ENCODE measurements at regions not wholly inside any gene's neighbourhood (a gene's known extent, or its start where the extent isn't known, plus 50 kb on each side); places are given as distances from the start of the nearest gene placed in this dataset.

GRCh38 chr18:1983746-1984515 is 587.4 kb downstream of the METTL4 start:
- ATAC-seq (no peak), DNase-seq (no peak)
- H3K27me3 ChIP-seq (ENCODE audit: insufficient read depth in 3 of 3, low read length in 2 of 3) = no peaks in the 10 kb centered on the region
- H3K36me3 ChIP-seq (ENCODE audit: insufficient read depth in 1 of 2, low read depth in 1 of 2) = no peaks in the 10 kb centered on the region
- H3K4me1 ChIP-seq = no peaks in the 10 kb centered on the region
- no peak overlapping the region for H3K27ac ChIP-seq
- no peaks in the 10 kb centered on the region for H3K9me3 ChIP-seq
- intact Hi-C loops (cut with DNase I) = no loop called here
- no peak overlapping the region for H3K4me3 ChIP-seq
- 50 to 55% (median 51%) methylated on average over 3 of the region's 3 CpGs for WGBS, 3 donors
- no peak for TF ChIP-seq CTCF (IDR thresholded peaks at IDR 0.05)

- DNase-seq = no peak
- H3K4me1 ChIP-seq = no peaks in the 10 kb centered on the region
- no peak overlapping the region for H3K4me3 ChIP-seq
- H3K36me3 ChIP-seq (ENCODE audit: insufficient read depth in 1 of 2, low read depth in 1 of 2) = no peaks in the 10 kb centered on the region
- TF ChIP-seq CTCF (IDR thresholded peaks at IDR 0.05) = no peak
- no peaks in the 10 kb centered on the region for H3K27me3 ChIP-seq (ENCODE audit: insufficient read depth in 3 of 3, low read length in 2 of 3)
- no peak overlapping the region for H3K27ac ChIP-seq
- no peaks in the 10 kb centered on the region for H3K9me3 ChIP-seq
- 75 to 85% (median 79%) methylated on average over 3 of the region's 3 CpGs for WGBS, 3 donors
- ATAC-seq = no peak
- intact Hi-C loops (cut with DNase I) = no loop called here
Measured at GRCh38 chr18:1993866-1994265, 577.4 kb downstream of the METTL4 start.

GRCh38 chr18:1994471-1994870 is 576.8 kb downstream of the METTL4 start:
- no peak overlapping the region for H3K4me3 ChIP-seq
- H3K4me1 ChIP-seq = no peaks in the 10 kb centered on the region
- DNase-seq = no peak
- H3K36me3 ChIP-seq (ENCODE audit: insufficient read depth in 1 of 2, low read depth in 1 of 2) = no peaks in the 10 kb centered on the region
- no peak for TF ChIP-seq CTCF (IDR thresholded peaks at IDR 0.05)
- H3K27ac ChIP-seq = no peak overlapping the region
- no peak for ATAC-seq
- no peaks in the 10 kb centered on the region for H3K9me3 ChIP-seq
- WGBS, 3 donors = 48 to 50% (median 49%) methylated on average over 2 of the region's 2 CpGs
- intact Hi-C loops (cut with DNase I) = no loop called here
- H3K27me3 ChIP-seq (ENCODE audit: insufficient read depth in 3 of 3, low read length in 2 of 3) = no peaks in the 10 kb centered on the region

GRCh38 chr18:1995041-1995612 is 576.2 kb downstream of the METTL4 start:
- H3K9me3 ChIP-seq = no peaks in the 10 kb centered on the region
- H3K27ac ChIP-seq = no peak overlapping the region
- H3K4me3 ChIP-seq = no peak overlapping the region
- WGBS, 3 donors = 74 to 100% (median 95%) methylated on average over 1 of the region's 1 CpG
- no peak for ATAC-seq
- DNase-seq = no peak
- no peaks in the 10 kb centered on the region for H3K27me3 ChIP-seq (ENCODE audit: insufficient read depth in 3 of 3, low read length in 2 of 3)
- H3K4me1 ChIP-seq = no peaks in the 10 kb centered on the region
- H3K36me3 ChIP-seq (ENCODE audit: insufficient read depth in 1 of 2, low read depth in 1 of 2) = no peaks in the 10 kb centered on the region
- no peak for TF ChIP-seq CTCF (IDR thresholded peaks at IDR 0.05)
- intact Hi-C loops (cut with DNase I) = no loop called here
